GM19463 (cell line): ENCODE measurements at regions not wholly inside any gene's neighbourhood (a gene's known extent, or its start where the extent isn't known, plus 50 kb on each side); places are given as distances from the start of the nearest gene placed in this dataset.
"Not testable (repeated sequence)": the region's sequence is repeated elsewhere in the genome, so short reads cannot be mapped to it uniquely, and the experiment has no call there.

Experiments used
- ATAC-seq: cut with Tn5 transposase; IDR thresholded peaks from one replicate; pipeline ENCODE4 v1.9.1; 2021; ENCODE audit warnings: mild to moderate bottlenecking, moderate library complexity; ENCODE audit not compliant: unreplicated experiment

DNA sequence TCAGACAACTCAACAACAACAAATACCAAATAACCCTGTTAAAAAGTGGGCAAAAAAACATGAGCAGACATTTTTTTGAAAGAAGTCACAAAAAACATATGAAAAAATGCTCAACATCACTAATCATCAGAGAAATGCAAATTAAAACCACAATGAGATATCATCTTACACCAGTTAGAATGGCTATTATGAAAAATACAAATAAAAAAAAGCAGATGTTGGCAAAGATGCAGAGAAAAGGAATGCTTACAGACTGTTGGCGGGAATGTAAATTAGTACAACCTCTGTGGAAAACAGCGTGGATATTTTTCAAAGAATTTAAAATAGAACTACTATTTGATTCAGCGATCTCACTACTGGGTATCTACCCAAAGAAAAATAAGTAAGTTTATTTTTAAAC lies 114.0 kb downstream of the SLC38A4 start:
- ATAC-seq: no peak

DNA sequence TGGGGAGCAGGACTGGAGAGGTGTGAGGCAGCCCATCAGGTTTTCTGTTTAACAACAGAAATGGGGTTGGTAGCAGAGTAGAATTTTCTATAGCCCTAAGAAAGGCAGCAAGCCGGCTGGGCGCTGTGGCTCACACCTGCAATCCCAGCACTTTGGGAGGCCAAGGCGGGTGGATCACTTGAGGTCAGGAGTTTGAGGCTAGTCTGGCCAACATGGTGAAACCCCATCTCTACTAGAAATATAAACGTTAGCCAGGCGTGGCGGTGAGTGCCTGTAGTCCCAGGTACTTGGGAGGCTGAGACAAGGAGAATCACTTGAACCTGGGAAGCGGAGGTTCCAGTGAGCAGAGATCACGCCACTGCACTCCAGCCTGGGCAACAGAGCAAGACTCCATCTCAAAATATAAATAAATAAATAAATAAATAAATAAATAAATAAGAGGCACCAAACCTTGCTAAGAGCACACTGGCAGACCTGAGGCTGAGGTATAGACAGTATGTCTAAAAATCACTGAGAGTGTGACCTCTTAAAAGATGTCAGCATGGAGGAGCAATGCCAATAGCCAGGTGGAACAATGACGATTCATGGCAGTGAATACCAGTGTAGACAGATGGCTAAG lies 115.6 kb downstream of the SLC38A4 start:
- no peak for ATAC-seq

DNA sequence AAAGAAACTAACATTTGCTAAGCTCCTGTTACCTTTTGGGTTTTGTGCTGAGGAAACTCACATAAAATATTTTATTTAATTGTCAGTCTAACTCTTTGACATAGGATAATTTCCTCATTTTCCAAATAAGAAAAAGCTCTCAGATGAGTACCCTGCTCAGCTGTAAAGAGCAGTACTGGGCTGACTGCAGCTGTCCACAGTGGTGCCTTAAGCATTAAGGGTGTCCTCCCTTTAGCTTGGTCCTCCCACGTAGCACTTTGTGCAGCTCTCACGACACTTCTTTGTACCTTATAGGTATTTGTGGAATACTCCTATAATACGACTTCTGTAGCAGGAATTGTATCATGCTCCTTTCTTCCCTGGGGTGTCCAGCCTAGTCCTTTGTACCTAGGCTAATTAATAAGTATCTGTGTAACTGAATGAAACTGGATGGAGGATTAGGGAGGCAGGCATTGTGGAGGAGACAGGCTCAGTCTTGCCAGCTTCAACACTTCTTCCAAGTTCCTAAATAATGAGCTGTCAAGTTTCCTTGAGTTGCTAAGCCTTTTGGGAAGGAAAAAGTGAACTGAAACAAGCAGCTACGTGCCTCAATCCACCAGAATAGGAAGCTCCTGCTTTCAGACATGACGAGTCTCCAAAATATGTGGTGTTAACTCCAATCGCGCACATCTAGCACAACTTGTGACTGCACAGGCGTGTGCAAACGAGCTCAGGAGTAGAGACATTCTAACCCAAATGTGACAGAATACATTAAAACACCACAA lies 123.0 kb downstream of the SLC38A4 start:
- no peak for ATAC-seq

DNA sequence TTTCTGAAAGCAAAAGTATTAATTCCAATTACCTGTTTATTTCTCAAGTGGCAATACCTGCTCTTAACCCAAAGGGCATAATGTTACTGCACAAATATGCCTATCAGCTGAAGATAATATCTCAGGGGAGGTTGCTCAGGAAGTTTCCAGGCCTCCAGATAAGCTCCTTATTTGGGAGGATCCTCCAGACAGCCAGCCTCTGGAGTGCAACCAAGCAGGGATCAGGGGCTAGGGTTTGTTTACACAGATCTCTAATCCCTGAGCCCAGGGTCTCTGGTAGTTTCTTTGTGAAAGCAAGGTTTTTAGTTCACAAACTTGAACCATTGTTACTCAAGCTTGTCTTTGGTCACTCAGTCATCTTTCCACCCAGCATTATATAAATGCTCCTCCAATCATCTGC lies 124.4 kb downstream of the SLC38A4 start:
- ATAC-seq: no peak

DNA sequence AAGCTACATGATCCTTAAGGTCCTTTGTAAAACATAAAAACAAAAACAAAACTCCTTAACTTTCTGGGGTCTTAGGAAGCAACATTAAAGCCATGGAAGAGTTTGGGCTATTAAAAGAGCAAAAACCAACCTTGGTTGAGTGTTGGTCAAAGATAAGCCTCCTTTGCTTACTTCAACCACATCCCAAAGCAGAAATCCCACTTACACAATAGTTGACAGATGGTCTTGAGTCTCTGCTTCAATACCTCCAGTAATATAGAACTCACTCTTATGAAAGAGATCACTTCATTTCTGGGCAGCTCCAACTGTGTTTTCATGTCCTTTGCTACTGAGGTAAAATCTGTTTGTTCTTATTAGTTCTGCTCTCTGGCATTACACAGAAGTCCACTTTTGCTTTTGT lies 125.8 kb downstream of the SLC38A4 start:
- no peak for ATAC-seq

DNA sequence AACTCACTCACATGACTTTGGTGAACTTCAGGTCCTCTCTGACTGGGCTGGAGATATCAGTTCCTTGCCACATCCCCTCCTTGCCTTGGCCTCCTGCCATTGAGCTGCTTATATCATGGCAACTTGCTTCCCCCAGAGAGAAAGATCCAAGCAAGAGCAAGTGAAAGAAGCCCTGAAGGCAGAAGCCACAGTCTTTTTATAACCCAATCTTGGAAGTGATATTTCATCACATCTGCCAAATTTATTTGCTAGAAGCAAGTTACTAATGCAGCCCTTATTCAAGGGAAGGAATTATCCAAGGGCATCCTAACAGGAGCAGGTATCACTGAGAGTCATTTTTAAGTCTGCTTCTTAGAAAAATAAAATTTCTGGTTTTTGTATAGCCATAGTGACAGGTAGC lies 127.8 kb downstream of the SLC38A4 start:
- no peak for ATAC-seq

DNA sequence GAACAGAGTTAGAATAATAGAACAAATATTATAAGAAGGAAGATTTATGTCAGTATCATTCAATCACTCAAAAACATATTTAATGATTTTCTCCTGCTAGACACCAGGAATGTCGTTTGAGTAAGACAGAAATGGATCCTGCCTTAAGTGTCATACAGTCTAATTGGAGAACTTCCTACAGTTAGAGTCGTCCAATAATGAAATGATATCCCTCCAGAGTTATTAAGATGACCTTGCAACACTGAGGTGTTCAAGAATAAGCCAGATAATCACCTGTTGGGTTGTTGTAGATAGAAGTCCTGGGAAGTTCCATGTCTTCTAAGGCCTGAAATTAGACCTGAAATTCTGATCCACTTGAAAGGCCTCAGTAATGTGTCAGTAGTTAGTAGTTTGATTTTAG lies 132.3 kb downstream of the SLC38A4 start:
- ATAC-seq: no peak

DNA sequence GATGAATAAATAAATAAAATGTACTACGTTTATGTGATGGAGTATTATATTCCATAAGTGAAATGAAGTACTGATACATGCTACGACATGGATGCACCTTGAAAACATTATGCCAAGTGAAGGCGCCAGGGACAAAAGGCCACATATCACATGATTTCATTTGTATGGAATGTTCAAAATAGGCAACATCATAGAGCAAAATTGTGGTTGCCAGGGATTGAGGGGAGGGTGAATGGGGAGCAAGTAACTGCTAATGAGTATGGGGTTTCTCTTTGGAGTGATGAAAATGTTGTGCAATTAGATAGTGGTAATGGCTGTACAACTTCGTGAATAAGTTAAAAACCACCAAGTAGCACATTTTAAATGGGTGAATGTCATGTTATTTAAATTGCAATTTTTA lies 132.8 kb downstream of the SLC38A4 start:
- ATAC-seq: no peak

DNA sequence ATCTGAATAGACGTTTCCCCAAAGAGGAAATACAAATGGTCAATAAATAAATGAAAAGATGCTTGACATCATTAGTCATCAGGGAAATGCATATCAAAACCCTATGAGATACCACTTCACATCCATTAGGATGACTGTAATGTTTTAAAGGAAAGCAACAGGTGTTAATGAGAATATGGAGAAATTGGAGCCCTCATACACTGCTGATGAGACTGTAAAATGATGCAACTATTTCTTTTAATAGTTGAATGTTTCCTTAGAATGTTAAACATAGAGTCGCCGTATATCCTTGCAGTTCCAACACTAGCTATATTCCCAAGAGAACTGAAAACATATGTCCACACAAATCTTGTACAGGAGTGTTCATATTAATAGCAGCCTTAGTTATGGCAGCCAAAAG lies 133.2 kb downstream of the SLC38A4 start:
- no peak for ATAC-seq

DNA sequence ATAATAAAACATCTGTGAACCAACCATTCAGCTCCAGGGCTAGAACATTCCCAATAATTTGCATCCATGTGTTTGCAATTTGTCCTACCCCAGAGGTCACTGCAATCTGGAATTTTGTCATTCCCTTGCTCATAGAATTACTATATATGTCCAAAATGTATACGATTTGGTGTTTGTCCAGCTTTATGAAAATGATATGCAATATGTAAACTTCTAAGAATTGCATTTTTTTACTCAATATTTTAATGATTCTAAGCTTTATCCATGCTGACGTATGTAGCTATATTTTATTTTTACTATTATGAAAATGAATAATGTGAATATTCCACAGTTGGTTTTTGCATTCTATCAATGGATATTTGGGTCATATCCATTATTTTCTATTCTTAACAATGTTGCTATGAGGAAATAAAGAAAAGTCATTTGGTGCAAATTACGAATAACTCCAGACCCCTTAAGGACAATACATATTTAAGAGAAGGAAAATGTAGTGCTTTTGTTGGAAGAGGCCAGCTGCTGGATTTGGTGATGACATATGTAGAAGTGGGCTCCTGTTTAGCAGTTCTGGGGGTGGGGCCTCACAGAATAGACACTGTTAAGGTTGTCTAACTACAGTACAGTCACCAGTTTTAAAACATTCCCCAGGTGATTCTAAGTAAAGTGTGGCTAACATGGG lies 139.4 kb downstream of the SLC38A4 start:
- ATAC-seq: no peak

DNA sequence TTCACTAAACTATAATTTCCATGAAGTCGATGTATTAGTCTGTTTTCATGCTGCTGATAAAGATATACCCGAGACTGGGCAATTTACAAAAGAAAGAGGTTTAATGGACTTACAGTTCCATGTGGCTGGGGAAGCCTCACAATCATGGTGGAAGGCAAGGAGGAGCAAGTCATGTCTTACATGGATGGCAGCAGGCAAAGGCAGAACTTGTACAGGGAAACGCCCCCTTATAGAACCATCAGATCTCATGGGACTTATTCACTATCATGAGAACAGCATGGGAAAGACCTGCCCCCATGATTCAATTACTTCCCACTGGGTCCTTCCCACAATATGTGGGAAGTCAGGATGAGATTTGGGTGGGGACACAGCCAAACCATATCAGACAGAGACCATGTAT lies 141.6 kb downstream of the SLC38A4 start:
- not testable (repeated sequence) for ATAC-seq

DNA sequence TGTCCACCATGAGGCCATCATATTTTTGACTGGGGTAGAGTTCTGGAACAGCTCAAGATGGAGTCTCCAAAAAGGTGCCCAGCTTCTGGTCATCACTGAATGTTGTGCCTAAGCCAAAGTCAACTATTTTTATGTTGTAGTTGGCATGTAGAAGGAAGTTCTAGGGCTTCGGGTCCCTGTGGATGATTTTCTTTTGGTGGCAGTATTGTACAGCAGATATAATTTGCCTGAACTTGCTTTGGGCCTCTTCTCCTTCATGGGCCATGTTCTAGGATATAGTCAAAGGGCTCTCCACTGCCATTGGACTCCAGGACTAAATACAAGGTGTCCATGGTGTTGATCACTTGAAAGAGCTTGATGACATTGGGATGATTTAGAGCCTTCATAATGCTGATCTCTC lies 143.6 kb downstream of the SLC38A4 start:
- no peak for ATAC-seq

DNA sequence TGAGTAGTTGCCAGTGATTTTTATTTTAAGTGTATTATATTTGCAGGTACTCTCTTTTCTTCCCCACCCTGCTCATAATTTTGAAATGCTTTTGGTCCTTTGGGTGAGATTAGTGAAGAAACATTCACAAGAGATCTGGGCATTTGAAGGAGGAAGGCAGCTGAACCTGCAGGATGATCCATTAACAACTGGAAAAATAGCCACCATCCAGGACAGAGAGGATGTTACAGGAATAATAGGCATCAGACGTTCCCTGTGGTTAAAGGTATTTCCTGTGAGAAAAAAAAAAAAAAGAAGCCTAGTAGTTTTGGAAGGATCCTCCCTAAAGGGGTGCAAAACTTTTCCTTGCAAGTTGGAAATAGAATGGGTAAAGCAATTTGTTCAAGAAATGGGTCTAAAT lies 145.3 kb downstream of the SLC38A4 start:
- ATAC-seq: no peak

DNA sequence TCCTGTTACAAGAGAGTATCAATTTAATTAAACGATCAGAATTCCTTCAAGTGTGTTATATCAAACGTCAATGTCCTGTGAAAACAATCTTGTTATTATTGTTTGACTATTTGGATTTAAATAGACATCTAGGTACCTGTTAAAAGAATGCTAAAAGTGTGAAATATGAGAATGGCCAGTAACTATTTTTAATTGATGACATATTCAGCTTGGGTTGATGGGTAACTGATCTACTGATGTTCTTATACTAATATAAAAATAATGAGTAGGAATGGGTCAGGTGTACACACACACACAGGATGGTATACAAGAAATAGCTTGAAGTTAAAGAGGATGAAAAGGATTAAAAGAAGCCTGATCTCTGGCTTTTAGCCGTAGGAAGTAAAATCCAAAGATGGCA lies 146.0 kb downstream of the SLC38A4 start:
- ATAC-seq: no peak

DNA sequence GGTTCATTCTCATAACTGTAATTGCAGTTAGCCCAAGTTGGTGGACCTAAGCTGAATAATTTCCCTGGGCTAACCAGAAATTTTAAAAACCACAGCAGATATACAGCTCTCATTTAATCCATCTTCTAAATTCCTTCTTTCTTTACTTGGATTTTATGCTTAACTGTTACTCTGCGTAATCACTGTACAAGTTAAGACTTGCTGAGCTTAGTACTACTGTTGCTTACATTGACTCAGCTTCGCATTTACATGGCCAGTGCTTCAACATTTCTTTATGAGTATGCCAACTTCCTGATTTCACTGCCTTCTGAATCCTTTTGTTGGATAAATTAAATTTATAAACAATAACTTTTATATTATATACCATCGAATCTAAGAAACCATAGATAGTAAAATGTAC lies 147.4 kb downstream of the SLC38A4 start:
- no peak for ATAC-seq

DNA sequence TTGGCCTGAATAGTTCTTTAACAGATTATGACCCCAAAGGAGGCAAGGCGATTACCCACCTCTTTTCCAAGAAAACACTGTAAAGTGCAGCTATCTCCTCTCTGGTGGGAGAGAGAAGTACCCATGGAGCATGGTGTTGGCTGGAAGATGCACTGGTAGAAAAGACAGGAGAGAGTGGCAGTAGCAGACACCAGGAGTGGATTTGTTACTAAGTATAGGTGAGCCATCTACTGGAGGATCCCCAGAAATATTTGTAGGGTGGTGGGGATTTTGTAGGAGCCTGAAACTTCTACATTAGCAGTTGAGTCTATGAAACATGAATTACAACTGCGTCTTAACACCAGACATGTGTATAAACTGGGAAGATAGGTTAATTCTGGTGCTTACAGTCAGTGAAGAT lies 148.0 kb downstream of the SLC38A4 start:
- no peak for ATAC-seq

DNA sequence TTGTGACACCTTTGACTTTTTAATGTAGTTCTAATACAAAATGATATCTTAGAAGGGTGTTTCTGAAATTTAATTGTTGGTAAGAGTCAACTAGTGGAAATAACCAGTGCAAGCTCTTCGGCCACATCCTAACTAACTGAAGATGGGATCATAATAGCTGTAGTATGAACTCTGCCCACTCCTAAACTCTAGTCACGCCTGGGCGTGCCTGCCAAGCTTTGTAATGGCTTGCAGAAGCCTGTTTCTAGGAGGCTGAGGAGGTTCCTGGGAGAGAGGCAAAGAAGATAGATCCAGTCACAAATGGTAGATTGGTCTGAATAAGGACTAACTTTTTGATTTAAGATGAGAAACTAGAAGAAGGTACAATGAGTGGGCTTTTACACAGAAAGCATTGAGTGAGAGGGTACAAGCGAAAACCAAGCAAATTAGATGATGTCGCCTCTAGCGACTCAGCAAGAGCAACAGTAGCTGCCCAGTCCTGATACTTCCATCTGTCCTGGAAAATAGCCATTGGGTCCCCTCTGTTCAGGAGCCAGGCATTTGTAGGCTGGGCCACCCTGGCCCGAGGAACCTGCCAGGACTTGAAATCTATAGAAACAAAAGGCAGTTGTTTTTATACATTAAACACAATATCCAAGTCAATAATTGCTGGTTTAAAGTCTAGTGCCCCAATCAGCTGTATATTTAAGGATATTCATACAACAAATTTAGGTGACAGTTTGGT lies 148.8 kb downstream of the SLC38A4 start:
- no peak for ATAC-seq

DNA sequence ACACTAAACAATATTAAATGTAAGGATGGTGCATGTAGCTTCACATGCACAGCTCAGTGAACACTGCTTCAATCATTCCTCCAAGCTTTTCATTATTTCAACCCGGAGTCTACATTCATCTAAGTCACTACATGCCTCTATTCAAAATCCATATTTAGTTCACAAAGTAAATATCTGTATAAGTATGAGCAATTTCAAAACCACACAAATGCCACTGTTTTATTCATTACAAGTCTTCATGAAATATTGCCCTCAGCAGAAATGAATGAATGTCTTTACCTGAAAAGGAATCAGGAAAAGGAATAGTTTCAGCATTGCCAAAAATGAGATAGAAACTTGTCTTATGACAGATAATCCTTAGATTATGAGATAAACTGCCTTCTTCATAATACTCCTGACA lies 149.4 kb downstream of the SLC38A4 start:
- ATAC-seq: no peak

DNA sequence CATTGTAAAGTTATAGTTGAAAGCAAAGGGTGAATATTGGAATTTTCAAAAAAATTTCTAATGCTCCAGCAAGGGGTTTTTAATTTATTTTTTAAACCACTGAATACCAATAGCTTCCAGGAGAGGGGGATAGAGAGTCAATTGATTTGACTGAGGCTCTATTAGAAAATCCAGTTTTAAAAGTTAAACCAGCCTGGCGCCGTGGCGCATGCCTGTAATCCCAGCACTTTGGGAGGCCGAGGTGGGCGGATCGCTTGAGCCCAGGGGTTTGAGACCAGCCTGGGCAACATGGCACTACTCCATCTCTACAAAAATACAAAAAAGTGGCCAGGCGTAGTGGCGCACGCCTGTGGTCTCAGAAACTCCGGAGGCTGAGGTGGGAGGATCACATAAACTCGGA lies 150.1 kb downstream of the SLC38A4 start:
- ATAC-seq: no peak

DNA sequence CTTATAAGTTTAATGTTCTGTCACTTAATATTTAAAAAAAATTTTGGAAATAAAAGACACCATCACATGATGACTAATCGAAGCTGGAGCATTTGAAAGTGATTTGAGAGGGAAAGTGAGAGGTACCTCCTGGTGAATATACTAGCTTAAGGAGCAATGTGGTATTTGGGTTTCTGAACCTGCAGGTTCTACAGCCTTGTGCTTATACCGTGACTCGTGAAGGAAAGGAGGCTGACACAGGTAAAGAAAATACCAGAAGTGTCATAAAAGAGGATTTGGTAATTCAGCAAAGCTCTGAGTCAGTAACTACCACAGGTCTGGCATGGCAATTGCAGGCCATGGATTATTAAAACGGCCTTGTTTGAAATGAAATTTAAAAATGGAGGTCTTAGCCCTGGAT lies 151.0 kb downstream of the SLC38A4 start:
- no peak for ATAC-seq

DNA sequence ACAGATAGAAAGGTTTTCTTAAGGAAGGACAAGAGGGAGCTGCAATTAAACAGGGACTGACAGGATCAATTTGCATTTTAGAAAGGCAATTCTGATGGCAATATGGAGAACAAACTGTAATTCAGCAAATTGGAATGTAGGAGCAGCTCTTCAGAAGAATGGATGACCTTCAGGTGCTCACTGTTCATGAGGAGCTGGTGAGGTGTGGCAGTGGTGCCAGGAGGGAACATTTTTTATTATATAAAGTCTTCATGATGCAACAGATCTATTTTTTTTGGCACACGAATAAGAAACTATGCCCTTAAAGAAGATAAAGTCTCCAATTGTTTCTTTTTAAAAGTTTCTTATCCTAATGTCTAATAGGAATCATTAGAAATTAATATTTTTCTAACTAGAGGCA lies 151.7 kb downstream of the SLC38A4 start:
- ATAC-seq: no peak

DNA sequence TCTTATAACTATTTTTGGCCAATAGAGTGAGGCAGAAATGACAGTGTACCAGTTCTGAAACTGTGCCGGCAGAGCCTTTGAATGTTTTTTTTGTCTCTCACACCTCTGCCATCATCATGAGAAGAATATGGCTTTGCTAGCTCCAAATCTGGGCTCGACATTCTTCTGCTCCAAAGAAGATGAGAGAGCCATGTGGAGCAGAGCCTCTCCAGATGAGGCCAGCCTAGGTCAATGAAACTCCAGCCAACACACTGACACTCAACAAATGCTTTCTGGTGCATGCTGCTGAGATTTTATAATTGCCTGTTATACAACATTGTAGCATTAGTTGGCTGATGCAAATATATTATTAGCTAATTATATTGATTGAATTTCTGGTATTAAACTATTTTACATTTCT lies 154.7 kb downstream of the SLC38A4 start:
- no peak for ATAC-seq
